ENCODE measurements at regions not wholly inside any gene's neighbourhood (a gene's known extent, or its start where the extent isn't known, plus 50 kb on each side); places are given as distances from the start of the nearest gene placed in this dataset.

- peak; percentile 98 for DNase-seq (ENCODE audit: low read depth)
- H3K4me3 ChIP-seq (ENCODE audit: low read depth, low read length) = no peak overlapping the region
- TF ChIP-seq CTCF (IDR thresholded peaks at IDR 0.05; ENCODE audit: low read depth, low read length) (no peak), POLR2A (IDR thresholded peaks at IDR 0.05; ENCODE audit: extremely low read depth, insufficient read length) (no peak), MYC (IDR thresholded peaks at IDR 0.05; ENCODE audit: low read depth, low read length) (peak; percentile 75), MAX (IDR thresholded peaks at IDR 0.05; ENCODE audit: low read depth, low read length) (peak; percentile 78)
These were observed 86.3 kb upstream of the NPAS2 start for GRCh38 chr2:100733391-100734187.

- no peak for DNase-seq (ENCODE audit: low read depth)
- no peak overlapping the region for H3K4me3 ChIP-seq (ENCODE audit: low read depth, low read length)
- TF ChIP-seq MYC (IDR thresholded peaks at IDR 0.05; ENCODE audit: low read depth, low read length) = no peak
These were observed 83.6 kb upstream of the NPAS2 start for GRCh38 chr2:100736121-100736915.

- no peak overlapping the region for H3K4me3 ChIP-seq (ENCODE audit: low read depth, low read length)
- DNase-seq (ENCODE audit: low read depth) = no peak
- TF ChIP-seq MAX (IDR thresholded peaks at IDR 0.05; ENCODE audit: low read depth, low read length) (no peak), MYC (IDR thresholded peaks at IDR 0.05; ENCODE audit: low read depth, low read length) (no peak), CTCF (IDR thresholded peaks at IDR 0.05; ENCODE audit: low read depth, low read length) (no peak), POLR2A (IDR thresholded peaks at IDR 0.05; ENCODE audit: extremely low read depth, insufficient read length) (no peak)
These were observed 80.1 kb upstream of the NPAS2 start for GRCh38 chr2:100739735-100740432.

- no peak for TF ChIP-seq MYC (IDR thresholded peaks at IDR 0.05; ENCODE audit: low read depth, low read length)
- TF ChIP-seq POLR2A (IDR thresholded peaks at IDR 0.05; ENCODE audit: extremely low read depth, insufficient read length) = no peak
- no peak for TF ChIP-seq MAX (IDR thresholded peaks at IDR 0.05; ENCODE audit: low read depth, low read length)
- TF ChIP-seq CTCF (IDR thresholded peaks at IDR 0.05; ENCODE audit: low read depth, low read length) = no peak
- no peak overlapping the region for H3K4me3 ChIP-seq (ENCODE audit: low read depth, low read length)
- no peak for DNase-seq (ENCODE audit: low read depth)
These were observed 78.1 kb upstream of the NPAS2 start for GRCh38 chr2:100741880-100742276.

GRCh38 chr2:100742277-100743254 is 77.4 kb upstream of the NPAS2 start:
- no peak overlapping the region for H3K4me3 ChIP-seq (ENCODE audit: low read depth, low read length)
- TF ChIP-seq MYC (IDR thresholded peaks at IDR 0.05; ENCODE audit: low read depth, low read length) (no peak), CTCF (IDR thresholded peaks at IDR 0.05; ENCODE audit: low read depth, low read length) (no peak), POLR2A (IDR thresholded peaks at IDR 0.05; ENCODE audit: extremely low read depth, insufficient read length) (no peak), MAX (IDR thresholded peaks at IDR 0.05; ENCODE audit: low read depth, low read length) (no peak)
- DNase-seq (ENCODE audit: low read depth) = no peak

All from NB4 (cell line).